GM12874 (cell line): ENCODE measurements at regions not wholly inside any gene's neighbourhood (a gene's known extent, or its start where the extent isn't known, plus 50 kb on each side); places are given as distances from the start of the nearest gene placed in this dataset.

Experiments used
- CTCF ChIP-seq: IDR thresholded peaks from 2 replicates; pipeline ENCODE4 v1.5.1; 2011; ENCODE audit warnings: low read depth, mild to moderate bottlenecking, control low read depth, low read length, moderate library complexity; ENCODE audit not compliant: insufficient read depth

GRCh38 chr16:86863609-86864008 is 285.3 kb downstream of the FOXL1 start:
- no peak for TF ChIP-seq CTCF

- TF ChIP-seq CTCF = no peak
Measured at GRCh38 chr16:86864586-86864985, 286.2 kb downstream of the FOXL1 start.

- TF ChIP-seq CTCF = no peak
Measured at GRCh38 chr16:86865851-86866662, 287.7 kb downstream of the FOXL1 start.

GRCh38 chr16:86866986-86867722 is 288.8 kb downstream of the FOXL1 start:
- TF ChIP-seq CTCF = no peak

GRCh38 chr16:86868070-86868469 is 289.7 kb downstream of the FOXL1 start:
- TF ChIP-seq CTCF = no peak

GRCh38 chr16:86868786-86869185 is 290.4 kb downstream of the FOXL1 start:
- TF ChIP-seq CTCF = no peak

- no peak for TF ChIP-seq CTCF
Measured at GRCh38 chr16:86869288-86870022, 291.1 kb downstream of the FOXL1 start.
